ENCODE measurements at regions not wholly inside any gene's neighbourhood (a gene's known extent, or its start where the extent isn't known, plus 50 kb on each side); places are given as distances from the start of the nearest gene placed in this dataset.

- TF ChIP-seq CTCF (IDR thresholded peaks at IDR 0.05; ENCODE audit: insufficient read depth, low read depth, low read length), result peak; percentile 55
- DNase-seq (ENCODE audit: low read depth), result peak; percentile 30
- H3K4me3 ChIP-seq (ENCODE audit: low read depth, low read length), result no peak overlapping the region
Measured at GRCh38 chr2:163182764-163183354, 344.3 kb upstream of the KCNH7 start.

GRCh38 chr2:163177592-163177991, 339.0 kb upstream of the KCNH7 start:
- DNase-seq (ENCODE audit: low read depth), result no peak
- no peak for TF ChIP-seq CTCF (IDR thresholded peaks at IDR 0.05; ENCODE audit: insufficient read depth, low read depth, low read length)
- no peak overlapping the region for H3K4me3 ChIP-seq (ENCODE audit: low read depth, low read length)

- TF ChIP-seq CTCF (IDR thresholded peaks at IDR 0.05; ENCODE audit: insufficient read depth, low read depth, low read length), result no peak
- DNase-seq (ENCODE audit: low read depth), result no peak
Measured at GRCh38 chr2:163175294-163175693, 336.7 kb upstream of the KCNH7 start.

GRCh38 chr2:163173591-163173990, 335.0 kb upstream of the KCNH7 start:
- TF ChIP-seq CTCF (IDR thresholded peaks at IDR 0.05; ENCODE audit: insufficient read depth, low read depth, low read length), result no peak
- no peak overlapping the region for H3K4me3 ChIP-seq (ENCODE audit: low read depth, low read length)
- DNase-seq (ENCODE audit: low read depth), result no peak

More at GRCh38 chr2:163175294-163175693, 336.7 kb upstream of the KCNH7 start:
- no peak overlapping the region for H3K4me3 ChIP-seq (ENCODE audit: low read depth, low read length)

- no peak for TF ChIP-seq CTCF (IDR thresholded peaks at IDR 0.05; ENCODE audit: insufficient read depth, low read depth, low read length)
- H3K4me3 ChIP-seq (ENCODE audit: low read depth, low read length), result no peak overlapping the region
- peak; percentile 20 for DNase-seq (ENCODE audit: low read depth)
Measured at GRCh38 chr2:163171786-163172530, 333.4 kb upstream of the KCNH7 start.

GRCh38 chr2:163157891-163158496, 319.4 kb upstream of the KCNH7 start:
- DNase-seq (ENCODE audit: low read depth), result peak; percentile 76
- no peak overlapping the region for H3K4me3 ChIP-seq (ENCODE audit: low read depth, low read length)
- no peak for TF ChIP-seq CTCF (IDR thresholded peaks at IDR 0.05; ENCODE audit: insufficient read depth, low read depth, low read length)
